ENCODE measurements at regions not wholly inside any gene's neighbourhood (a gene's known extent, or its start where the extent isn't known, plus 50 kb on each side); places are given as distances from the start of the nearest gene placed in this dataset.

DNA sequence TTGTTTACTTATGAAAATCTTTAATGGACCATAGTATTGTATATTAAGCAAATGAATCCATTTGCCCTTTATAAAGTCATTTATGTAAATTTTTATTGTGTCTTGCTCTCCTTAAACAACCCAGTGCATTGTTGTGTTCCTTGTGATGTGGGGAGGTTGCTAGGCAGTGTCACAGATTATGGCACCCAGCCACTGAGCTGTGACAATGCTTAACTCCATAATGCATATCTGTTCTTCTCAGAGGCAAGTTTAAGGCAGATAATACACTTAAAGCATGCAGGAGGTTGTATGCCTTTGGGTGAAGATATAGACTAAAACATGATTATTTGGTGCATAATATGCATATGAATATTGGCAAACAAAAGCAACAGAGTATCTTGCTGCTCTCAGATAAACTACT is 269.6 kb upstream of the RIOK2 start:
- Histone ChIP-seq H3K9me3 (ENCODE audit: control insufficient read depth in 4 of 4, low read length in 3 of 4) (no peaks in the 10 kb centered on the region), H3K9ac (ENCODE audit: low read depth in 1 of 2, low read length in 2 of 2) (no peak overlapping the region), H3K4me1 (ENCODE audit: control insufficient read depth in 4 of 4, insufficient read depth in 4 of 4, low read length in 3 of 4) (no peaks in the 10 kb centered on the region), H3K27ac (ENCODE audit: low read depth in 1 of 2, low read length in 2 of 2) (no peak overlapping the region), H3K36me3 (ENCODE audit: control insufficient read depth in 4 of 4, insufficient read depth in 3 of 4, low read depth in 1 of 4, low read length in 3 of 4) (no peaks in the 10 kb centered on the region), H3K27me3 (ENCODE audit: control insufficient read depth in 4 of 4, insufficient read depth in 4 of 4, low read length in 3 of 4) (no peaks in the 10 kb centered on the region), H3K4me3 (ENCODE audit: low read depth in 1 of 3, low read length in 3 of 3) (no peak overlapping the region)
- no peak for DNase-seq (ENCODE audit: low spot score)
- TF ChIP-seq RAD21 (IDR thresholded peaks at IDR 0.05) (no peak), HNF4G (IDR thresholded peaks at IDR 0.05) (no peak)
- TF ChIP-seq, protein P1, sequence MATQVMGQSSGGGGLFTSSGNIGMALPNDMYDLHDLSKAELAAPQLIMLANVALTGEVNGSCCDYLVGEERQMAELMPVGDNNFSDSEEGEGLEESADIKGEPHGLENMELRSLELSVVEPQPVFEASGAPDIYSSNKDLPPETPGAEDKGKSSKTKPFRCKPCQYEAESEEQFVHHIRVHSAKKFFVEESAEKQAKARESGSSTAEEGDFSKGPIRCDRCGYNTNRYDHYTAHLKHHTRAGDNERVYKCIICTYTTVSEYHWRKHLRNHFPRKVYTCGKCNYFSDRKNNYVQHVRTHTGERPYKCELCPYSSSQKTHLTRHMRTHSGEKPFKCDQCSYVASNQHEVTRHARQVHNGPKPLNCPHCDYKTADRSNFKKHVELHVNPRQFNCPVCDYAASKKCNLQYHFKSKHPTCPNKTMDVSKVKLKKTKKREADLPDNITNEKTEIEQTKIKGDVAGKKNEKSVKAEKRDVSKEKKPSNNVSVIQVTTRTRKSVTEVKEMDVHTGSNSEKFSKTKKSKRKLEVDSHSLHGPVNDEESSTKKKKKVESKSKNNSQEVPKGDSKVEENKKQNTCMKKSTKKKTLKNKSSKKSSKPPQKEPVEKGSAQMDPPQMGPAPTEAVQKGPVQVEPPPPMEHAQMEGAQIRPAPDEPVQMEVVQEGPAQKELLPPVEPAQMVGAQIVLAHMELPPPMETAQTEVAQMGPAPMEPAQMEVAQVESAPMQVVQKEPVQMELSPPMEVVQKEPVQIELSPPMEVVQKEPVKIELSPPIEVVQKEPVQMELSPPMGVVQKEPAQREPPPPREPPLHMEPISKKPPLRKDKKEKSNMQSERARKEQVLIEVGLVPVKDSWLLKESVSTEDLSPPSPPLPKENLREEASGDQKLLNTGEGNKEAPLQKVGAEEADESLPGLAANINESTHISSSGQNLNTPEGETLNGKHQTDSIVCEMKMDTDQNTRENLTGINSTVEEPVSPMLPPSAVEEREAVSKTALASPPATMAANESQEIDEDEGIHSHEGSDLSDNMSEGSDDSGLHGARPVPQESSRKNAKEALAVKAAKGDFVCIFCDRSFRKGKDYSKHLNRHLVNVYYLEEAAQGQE (IDR thresholded peaks at IDR 0.05), result no peak

DNA sequence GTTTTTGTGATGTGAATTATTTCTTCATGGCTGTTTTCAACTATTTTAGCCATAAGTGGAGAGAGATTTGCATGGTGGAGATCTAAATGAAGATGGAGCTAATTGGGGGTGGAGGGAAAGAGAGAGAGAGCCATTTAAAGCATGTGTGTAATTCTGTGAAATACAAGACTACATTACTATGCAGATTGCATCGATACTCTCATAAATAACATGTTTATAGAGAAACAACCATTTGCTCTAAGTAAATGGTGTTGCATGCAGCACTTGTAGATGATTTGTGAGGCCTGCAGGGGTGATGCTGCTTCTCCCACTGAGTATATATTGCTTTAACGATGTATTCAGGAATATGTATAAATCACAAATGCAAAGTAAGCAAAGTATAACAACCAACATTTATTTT is 270.2 kb upstream of the RIOK2 start:
- no peak overlapping the region for H3K27ac ChIP-seq (ENCODE audit: low read depth in 1 of 2, low read length in 2 of 2)
- no peak overlapping the region for H3K4me3 ChIP-seq (ENCODE audit: low read depth in 1 of 3, low read length in 3 of 3)
- TF ChIP-seq YY1 (IDR thresholded peaks at IDR 0.05), result no peak
- TF ChIP-seq, protein P2, sequence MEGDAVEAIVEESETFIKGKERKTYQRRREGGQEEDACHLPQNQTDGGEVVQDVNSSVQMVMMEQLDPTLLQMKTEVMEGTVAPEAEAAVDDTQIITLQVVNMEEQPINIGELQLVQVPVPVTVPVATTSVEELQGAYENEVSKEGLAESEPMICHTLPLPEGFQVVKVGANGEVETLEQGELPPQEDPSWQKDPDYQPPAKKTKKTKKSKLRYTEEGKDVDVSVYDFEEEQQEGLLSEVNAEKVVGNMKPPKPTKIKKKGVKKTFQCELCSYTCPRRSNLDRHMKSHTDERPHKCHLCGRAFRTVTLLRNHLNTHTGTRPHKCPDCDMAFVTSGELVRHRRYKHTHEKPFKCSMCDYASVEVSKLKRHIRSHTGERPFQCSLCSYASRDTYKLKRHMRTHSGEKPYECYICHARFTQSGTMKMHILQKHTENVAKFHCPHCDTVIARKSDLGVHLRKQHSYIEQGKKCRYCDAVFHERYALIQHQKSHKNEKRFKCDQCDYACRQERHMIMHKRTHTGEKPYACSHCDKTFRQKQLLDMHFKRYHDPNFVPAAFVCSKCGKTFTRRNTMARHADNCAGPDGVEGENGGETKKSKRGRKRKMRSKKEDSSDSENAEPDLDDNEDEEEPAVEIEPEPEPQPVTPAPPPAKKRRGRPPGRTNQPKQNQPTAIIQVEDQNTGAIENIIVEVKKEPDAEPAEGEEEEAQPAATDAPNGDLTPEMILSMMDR (IDR thresholded peaks at IDR 0.05; ENCODE audit: low read depth, low read length, missing input control), result no peak
- TF ChIP-seq JUND (IDR thresholded peaks at IDR 0.05), result no peak
- no peak for TF ChIP-seq GABPA (IDR thresholded peaks at IDR 0.05 in 1 of 2, conservative IDR thresholded peaks at IDR 0.05 in 1 of 2)
- TF ChIP-seq FOXA1 (IDR thresholded peaks at IDR 0.05), result no peak
- no peak for TF ChIP-seq TAF1 (conservative IDR thresholded peaks at IDR 0.05)
- no peak for TF ChIP-seq ATF3 (IDR thresholded peaks at IDR 0.05)
- no peak for TF ChIP-seq MAX (IDR thresholded peaks at IDR 0.05)
- TF ChIP-seq, protein P1 (IDR thresholded peaks at IDR 0.05), result no peak
- no peak for TF ChIP-seq HNF4G (IDR thresholded peaks at IDR 0.05)
- 89% methylated on average over 2 of the region's 2 CpGs for WGBS
- no peak for DNase-seq (ENCODE audit: low spot score)
- H3K4me1 ChIP-seq (ENCODE audit: control insufficient read depth in 4 of 4, insufficient read depth in 4 of 4, low read length in 3 of 4), result no peaks in the 10 kb centered on the region
- no peaks in the 10 kb centered on the region for H3K27me3 ChIP-seq (ENCODE audit: control insufficient read depth in 4 of 4, insufficient read depth in 4 of 4, low read length in 3 of 4)
- H3K9me3 ChIP-seq (ENCODE audit: control insufficient read depth in 4 of 4, low read length in 3 of 4), result no peaks in the 10 kb centered on the region
- H3K36me3 ChIP-seq (ENCODE audit: control insufficient read depth in 4 of 4, insufficient read depth in 3 of 4, low read depth in 1 of 4, low read length in 3 of 4), result no peaks in the 10 kb centered on the region
- no peak overlapping the region for H3K9ac ChIP-seq (ENCODE audit: low read depth in 1 of 2, low read length in 2 of 2)

Data from liver (tissue), 8 donors.